ENCODE measurements at regions not wholly inside any gene's neighbourhood (a gene's known extent, or its start where the extent isn't known, plus 50 kb on each side); places are given as distances from the start of the nearest gene placed in this dataset.

DNA sequence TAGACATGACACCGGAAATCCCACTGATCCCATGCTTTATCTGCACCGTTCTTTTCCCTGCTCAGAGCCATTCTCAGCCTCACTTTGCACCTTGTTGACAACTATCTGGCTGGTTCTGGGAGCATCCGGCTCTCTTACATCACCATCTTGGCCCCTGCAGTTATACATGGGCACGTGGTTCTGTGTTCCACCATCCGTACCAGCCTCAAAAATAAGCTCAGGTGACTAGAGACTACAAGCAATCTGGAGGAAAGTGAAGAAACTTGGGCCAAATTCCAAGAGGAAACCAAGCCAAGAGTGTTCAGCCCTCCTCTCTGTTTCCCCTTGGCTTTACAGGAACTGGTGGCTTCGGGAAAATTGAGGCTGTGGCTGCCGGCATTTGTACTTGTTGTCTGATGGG is 244.6 kb upstream of the ACVR2A start:
- Mint-ChIP-seq H3K4me1 (peaks cover 16% of the 10 kb centered on the region; the same call in 2 of the 3 replicates), H3K4me3 (no peak overlapping the region), H3K9me3 (peaks cover 2% of the 10 kb centered on the region; the same call in 2 of the 3 replicates), H3K27ac (no peak overlapping the region), H3K27me3 (ENCODE audit: insufficient read depth, low read depth, poor library complexity) (peaks cover 5% of the 10 kb centered on the region), H3K36me3 (ENCODE audit: low read depth) (peaks cover 4% of the 10 kb centered on the region; the same call in 1 of the 3 replicates)
- H3K27ac ChIP-seq (ENCODE audit: low read depth): no peak overlapping the region
- no peaks in the 10 kb centered on the region; the same call in 1 of the 2 replicates for H3K9me2 ChIP-seq (ENCODE audit: insufficient read depth)
- H3F3A ChIP-seq (replicated peaks; ENCODE audit: low read depth): no peaks in the 10 kb centered on the region
- no peaks in the 10 kb centered on the region for H3K79me2 ChIP-seq (replicated peaks; ENCODE audit: insufficient read depth)
- no peak overlapping the region for H3K4me2 ChIP-seq
- no peak for TF ChIP-seq CREB1 (CRISPR knock-in tag; IDR thresholded peaks at IDR 0.05; ENCODE audit: low read depth)
- no peak for TF ChIP-seq NANOG (IDR thresholded peaks at IDR 0.05; ENCODE audit: borderline replicate concordance)
- no peak overlapping the region for H3K4me3 ChIP-seq
- no peak for ATAC-seq
- H3K27me3 ChIP-seq (ENCODE audit: insufficient read depth): no peaks in the 10 kb centered on the region
- H3K36me3 ChIP-seq (ENCODE audit: insufficient read depth): no peaks in the 10 kb centered on the region
- peaks cover 14% of the 10 kb centered on the region for H3K4me1 ChIP-seq (ENCODE audit: insufficient read depth)
- peak overlapping the region; percentile 69; the same call in 1 of the 2 replicates for H2AFZ ChIP-seq
- H4K20me1 ChIP-seq (replicated peaks; ENCODE audit: insufficient read depth): no peaks in the 10 kb centered on the region
- no peak for DNase-seq (ENCODE audit: low spot score)

DNA sequence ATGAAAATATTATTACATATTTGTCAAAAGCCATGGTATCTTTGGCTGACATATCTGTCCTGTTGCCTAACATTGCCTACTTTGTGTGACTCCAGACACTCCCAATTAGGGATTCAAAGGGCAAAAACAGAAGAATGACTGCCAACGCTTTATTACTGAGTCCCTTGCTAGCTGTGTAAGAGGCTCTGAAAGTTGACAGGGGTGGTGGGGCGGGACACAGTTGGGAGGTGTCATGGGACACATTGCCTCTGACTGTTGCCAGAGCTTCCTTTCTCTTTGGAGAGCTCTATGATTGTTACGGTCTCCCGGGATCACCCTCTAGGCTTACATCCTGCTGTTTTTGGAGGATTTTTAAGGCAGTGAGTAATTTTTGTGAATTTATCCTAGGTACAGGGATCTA is 249.6 kb upstream of the ACVR2A start:
- ATAC-seq: no peak
- H3K4me2 ChIP-seq: no peak overlapping the region
- TF ChIP-seq, protein P1, sequence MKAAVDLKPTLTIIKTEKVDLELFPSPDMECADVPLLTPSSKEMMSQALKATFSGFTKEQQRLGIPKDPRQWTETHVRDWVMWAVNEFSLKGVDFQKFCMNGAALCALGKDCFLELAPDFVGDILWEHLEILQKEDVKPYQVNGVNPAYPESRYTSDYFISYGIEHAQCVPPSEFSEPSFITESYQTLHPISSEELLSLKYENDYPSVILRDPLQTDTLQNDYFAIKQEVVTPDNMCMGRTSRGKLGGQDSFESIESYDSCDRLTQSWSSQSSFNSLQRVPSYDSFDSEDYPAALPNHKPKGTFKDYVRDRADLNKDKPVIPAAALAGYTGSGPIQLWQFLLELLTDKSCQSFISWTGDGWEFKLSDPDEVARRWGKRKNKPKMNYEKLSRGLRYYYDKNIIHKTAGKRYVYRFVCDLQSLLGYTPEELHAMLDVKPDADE (IDR thresholded peaks at IDR 0.05): no peak
- TF ChIP-seq NANOG (IDR thresholded peaks at IDR 0.05; ENCODE audit: borderline replicate concordance): no peak
- TF ChIP-seq POLR2AphosphoS5 (IDR thresholded peaks at IDR 0.05; ENCODE audit: low read depth): no peak
- TF ChIP-seq EZH2phosphoT487 (IDR thresholded peaks at IDR 0.05; ENCODE audit: unreplicated experiment): no peak
- no peak for TF ChIP-seq ZNF331 (CRISPR knock-in tag; IDR thresholded peaks at IDR 0.05; ENCODE audit: low read depth)
- no peak for TF ChIP-seq CREB1 (CRISPR knock-in tag; IDR thresholded peaks at IDR 0.05; ENCODE audit: low read depth)
- TF ChIP-seq, protein P2, sequence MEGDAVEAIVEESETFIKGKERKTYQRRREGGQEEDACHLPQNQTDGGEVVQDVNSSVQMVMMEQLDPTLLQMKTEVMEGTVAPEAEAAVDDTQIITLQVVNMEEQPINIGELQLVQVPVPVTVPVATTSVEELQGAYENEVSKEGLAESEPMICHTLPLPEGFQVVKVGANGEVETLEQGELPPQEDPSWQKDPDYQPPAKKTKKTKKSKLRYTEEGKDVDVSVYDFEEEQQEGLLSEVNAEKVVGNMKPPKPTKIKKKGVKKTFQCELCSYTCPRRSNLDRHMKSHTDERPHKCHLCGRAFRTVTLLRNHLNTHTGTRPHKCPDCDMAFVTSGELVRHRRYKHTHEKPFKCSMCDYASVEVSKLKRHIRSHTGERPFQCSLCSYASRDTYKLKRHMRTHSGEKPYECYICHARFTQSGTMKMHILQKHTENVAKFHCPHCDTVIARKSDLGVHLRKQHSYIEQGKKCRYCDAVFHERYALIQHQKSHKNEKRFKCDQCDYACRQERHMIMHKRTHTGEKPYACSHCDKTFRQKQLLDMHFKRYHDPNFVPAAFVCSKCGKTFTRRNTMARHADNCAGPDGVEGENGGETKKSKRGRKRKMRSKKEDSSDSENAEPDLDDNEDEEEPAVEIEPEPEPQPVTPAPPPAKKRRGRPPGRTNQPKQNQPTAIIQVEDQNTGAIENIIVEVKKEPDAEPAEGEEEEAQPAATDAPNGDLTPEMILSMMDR (conservative IDR thresholded peaks at IDR 0.05; ENCODE audit: low read depth in 2 of 2): no peak
- TF ChIP-seq STAT1 (IDR thresholded peaks at IDR 0.05; ENCODE audit: unreplicated experiment): no peak
- TF ChIP-seq, protein P3, sequence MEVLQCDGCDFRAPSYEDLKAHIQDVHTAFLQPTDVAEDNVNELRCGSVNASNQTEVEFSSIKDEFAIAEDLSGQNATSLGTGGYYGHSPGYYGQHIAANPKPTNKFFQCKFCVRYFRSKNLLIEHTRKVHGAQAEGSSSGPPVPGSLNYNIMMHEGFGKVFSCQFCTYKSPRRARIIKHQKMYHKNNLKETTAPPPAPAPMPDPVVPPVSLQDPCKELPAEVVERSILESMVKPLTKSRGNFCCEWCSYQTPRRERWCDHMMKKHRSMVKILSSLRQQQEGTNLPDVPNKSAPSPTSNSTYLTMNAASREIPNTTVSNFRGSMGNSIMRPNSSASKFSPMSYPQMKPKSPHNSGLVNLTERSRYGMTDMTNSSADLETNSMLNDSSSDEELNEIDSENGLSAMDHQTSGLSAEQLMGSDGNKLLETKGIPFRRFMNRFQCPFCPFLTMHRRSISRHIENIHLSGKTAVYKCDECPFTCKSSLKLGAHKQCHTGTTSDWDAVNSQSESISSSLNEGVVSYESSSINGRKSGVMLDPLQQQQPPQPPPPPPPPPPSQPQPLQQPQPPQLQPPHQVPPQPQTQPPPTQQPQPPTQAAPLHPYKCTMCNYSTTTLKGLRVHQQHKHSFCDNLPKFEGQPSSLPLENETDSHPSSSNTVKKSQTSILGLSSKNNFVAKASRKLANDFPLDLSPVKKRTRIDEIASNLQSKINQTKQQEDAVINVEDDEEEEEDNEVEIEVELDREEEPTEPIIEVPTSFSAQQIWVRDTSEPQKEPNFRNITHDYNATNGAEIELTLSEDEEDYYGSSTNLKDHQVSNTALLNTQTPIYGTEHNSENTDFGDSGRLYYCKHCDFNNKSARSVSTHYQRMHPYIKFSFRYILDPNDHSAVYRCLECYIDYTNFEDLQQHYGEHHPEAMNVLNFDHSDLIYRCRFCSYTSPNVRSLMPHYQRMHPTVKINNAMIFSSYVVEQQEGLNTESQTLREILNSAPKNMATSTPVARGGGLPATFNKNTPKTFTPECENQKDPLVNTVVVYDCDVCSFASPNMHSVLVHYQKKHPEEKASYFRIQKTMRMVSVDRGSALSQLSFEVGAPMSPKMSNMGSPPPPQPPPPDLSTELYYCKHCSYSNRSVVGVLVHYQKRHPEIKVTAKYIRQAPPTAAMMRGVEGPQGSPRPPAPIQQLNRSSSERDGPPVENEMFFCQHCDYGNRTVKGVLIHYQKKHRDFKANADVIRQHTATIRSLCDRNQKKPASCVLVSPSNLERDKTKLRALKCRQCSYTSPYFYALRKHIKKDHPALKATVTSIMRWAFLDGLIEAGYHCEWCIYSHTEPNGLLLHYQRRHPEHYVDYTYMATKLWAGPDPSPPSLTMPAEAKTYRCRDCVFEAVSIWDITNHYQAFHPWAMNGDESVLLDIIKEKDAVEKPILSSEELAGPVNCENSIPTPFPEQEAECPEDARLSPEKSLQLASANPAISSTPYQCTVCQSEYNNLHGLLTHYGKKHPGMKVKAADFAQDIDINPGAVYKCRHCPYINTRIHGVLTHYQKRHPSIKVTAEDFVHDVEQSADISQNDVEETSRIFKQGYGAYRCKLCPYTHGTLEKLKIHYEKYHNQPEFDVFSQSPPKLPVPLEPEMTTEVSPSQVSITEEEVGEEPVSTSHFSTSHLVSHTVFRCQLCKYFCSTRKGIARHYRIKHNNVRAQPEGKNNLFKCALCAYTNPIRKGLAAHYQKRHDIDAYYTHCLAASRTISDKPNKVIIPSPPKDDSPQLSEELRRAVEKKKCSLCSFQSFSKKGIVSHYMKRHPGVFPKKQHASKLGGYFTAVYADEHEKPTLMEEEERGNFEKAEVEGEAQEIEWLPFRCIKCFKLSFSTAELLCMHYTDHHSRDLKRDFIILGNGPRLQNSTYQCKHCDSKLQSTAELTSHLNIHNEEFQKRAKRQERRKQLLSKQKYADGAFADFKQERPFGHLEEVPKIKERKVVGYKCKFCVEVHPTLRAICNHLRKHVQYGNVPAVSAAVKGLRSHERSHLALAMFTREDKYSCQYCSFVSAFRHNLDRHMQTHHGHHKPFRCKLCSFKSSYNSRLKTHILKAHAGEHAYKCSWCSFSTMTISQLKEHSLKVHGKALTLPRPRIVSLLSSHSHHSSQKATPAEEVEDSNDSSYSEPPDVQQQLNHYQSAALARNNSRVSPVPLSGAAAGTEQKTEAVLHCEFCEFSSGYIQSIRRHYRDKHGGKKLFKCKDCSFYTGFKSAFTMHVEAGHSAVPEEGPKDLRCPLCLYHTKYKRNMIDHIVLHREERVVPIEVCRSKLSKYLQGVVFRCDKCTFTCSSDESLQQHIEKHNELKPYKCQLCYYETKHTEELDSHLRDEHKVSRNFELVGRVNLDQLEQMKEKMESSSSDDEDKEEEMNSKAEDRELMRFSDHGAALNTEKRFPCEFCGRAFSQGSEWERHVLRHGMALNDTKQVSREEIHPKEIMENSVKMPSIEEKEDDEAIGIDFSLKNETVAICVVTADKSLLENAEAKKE (CRISPR knock-in tag; IDR thresholded peaks at IDR 0.05): no peak
- no peak for TF ChIP-seq ZNF114 (CRISPR knock-in tag; IDR thresholded peaks at IDR 0.05)

More for the DNA sequence above, 249.6 kb upstream of the ACVR2A start:
- Mint-ChIP-seq H3K27me3 (ENCODE audit: insufficient read depth, low read depth, poor library complexity) (peaks cover 4% of the 10 kb centered on the region), H3K36me3 (ENCODE audit: low read depth) (peaks cover 5% of the 10 kb centered on the region), H3K27ac (no peak overlapping the region), H3K4me3 (no peak overlapping the region), H3K9me3 (peaks cover 7% of the 10 kb centered on the region), H3K4me1 (peaks cover 10% of the 10 kb centered on the region; the same call in 2 of the 3 replicates)
- DNase-seq (ENCODE audit: low spot score): no peak
- Histone ChIP-seq H3K79me2 (replicated peaks; ENCODE audit: insufficient read depth) (no peaks in the 10 kb centered on the region), H3F3A (replicated peaks; ENCODE audit: low read depth) (no peaks in the 10 kb centered on the region), H3K36me3 (ENCODE audit: insufficient read depth) (no peaks in the 10 kb centered on the region), H4K20me1 (replicated peaks; ENCODE audit: insufficient read depth) (no peaks in the 10 kb centered on the region), H3K4me3 (no peak overlapping the region), H3K27me3 (ENCODE audit: insufficient read depth) (no peaks in the 10 kb centered on the region), H3K4me1 (ENCODE audit: insufficient read depth) (peaks cover 6% of the 10 kb centered on the region), H3K9me2 (ENCODE audit: insufficient read depth) (no peaks in the 10 kb centered on the region; the same call in 1 of the 2 replicates), H2AFZ (no peak overlapping the region), H3K27ac (ENCODE audit: low read depth) (no peak overlapping the region)

All from GM23338 (cell line).